Glomerular endothelial cell (primary cell): ENCODE measurements at regions not wholly inside any gene's neighbourhood (a gene's known extent, or its start where the extent isn't known, plus 50 kb on each side); places are given as distances from the start of the nearest gene placed in this dataset.

Experiments
- DNase-seq: peaks from one replicate; pipeline ENCODE4 v3.0.0-alpha.2; 2011; ENCODE audit warnings: low read depth, low spot score; ENCODE audit errors: extremely low read depth

DNA sequence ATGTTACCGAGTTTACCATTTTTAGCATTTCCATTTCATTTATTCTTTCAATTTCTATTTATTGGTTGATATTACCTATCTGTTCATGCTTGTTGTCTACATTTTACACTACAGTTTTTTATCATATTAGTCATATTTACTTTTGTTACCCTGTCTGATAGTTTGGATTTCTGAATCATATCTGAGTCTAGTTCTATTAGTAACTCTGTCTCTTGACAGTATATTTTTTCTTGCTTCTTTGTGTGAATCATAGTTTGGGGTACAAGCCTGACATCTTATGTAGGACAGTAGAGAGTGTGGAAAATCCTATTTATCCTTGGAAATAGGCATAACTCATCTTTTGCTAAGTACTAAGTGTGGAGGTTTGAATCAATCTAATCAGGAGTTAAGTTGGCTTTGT lies 263.9 kb upstream of the SESN3 start:
- no peak for DNase-seq

DNA sequence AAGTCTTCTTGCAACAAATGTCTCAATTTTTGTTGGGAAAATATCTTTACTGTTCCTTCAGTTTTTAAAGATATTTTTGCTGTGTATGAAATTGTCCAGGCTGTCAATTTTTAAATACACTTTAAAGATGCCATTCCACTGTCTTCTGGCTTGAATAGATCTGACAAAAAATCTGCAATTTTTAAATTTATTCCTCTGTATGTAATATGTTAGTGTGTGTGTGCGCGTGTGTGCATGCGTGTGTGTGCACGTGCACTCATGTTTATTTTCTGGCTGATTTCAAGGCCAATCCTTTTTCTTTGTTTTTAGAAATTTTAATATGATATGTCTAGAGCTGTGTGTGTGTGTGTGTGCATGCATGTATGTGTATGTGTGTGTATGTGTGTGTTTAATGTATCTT lies 263.2 kb upstream of the SESN3 start:
- no peak for DNase-seq

DNA sequence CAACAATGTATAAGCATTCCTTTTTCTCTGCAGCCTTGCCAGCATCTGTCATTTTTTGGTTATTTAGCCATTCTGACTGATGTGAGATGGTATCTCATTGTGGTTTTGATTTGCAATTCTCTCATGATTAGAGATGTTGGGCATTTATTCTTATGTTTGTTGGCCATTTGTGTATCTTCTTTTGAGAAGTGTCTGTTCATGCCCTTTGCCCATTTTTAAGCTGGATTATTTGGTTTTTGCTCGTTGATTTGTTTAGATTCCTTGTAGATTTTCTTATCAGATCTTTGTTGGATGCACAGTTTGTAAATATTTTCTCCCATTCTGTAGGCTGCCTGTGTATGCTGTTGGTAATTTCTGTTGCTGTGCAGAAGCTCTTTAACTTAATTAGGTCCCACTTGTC lies 259.6 kb upstream of the SESN3 start:
- DNase-seq = no peak

DNA sequence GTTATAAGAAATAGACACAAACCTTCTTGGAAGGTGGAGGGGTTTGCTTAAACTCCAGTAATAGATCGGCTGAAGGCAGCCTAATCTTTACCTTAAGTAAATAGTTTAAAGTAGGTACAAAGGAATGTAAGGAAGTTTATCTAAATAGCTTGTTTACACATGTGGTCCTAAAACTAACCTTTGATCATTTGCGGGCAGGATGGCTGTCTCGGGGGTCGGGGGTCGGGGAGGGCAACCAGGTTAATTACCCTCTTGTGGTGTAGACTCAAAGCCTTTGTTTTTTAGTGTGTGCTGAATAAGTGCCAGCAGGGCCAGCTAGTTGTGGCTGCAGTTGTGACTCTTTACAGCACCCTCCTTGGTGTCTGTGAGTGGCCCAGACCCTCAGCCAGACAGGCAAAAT lies 256.9 kb upstream of the SESN3 start:
- DNase-seq = no peak

DNA sequence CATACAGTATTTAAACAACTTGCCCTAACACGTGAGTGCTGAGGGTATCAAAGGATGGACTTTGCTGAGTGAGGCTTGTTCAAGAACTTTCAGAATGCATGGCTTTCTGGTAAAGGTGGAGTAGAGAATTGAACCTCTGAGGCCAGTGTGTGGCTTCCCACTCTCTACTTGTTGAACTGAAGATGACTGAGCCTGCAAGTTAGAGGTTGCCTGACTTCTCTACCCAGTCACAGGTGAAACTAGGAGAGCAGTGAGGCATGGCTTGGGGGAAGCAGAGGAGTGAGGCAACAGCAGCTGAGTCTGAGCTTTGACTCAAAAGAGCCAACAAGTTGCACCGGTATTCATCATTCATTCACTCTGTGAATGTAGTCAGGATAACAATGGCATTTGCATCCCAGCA lies 256.4 kb upstream of the SESN3 start:
- no peak for DNase-seq

DNA sequence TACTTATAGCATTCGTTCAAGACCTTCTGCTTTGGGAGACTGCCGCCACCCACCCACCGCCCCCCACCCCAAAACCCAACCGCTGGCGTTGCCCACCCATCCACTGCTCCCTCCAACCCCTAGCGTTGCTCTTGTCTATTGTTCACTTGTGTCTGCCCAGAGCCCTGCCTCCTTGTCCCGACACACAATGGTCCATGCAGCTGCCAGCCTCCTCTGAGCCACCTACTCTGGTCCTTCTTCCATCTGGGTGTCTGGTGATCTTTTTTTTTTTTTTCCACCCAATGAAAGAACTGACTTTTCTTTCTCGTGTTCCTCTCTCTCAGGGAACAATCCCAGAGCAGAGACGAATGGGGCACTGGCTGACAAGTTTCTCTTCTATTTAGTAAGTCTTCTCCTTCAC lies 256.0 kb upstream of the SESN3 start:
- DNase-seq = no peak

DNA sequence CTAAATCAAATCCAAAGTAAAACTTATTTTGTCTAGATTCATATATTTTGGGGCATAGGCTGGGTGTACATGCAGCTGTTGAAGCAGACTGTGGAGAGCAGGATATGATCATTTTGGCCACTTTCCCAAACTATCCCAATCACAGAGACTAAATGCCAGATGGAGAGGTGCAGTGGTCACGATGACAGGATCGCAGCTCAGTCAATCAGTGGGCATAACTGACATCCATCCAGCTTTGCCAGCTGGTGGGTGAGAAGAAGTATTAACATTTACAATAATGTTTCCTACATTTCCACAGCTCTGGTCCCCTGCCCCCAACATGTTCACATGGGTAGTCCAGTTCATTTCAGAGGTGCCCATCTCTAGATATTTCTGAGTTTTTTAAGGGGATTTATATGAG lies 255.5 kb upstream of the SESN3 start:
- no peak for DNase-seq

DNA sequence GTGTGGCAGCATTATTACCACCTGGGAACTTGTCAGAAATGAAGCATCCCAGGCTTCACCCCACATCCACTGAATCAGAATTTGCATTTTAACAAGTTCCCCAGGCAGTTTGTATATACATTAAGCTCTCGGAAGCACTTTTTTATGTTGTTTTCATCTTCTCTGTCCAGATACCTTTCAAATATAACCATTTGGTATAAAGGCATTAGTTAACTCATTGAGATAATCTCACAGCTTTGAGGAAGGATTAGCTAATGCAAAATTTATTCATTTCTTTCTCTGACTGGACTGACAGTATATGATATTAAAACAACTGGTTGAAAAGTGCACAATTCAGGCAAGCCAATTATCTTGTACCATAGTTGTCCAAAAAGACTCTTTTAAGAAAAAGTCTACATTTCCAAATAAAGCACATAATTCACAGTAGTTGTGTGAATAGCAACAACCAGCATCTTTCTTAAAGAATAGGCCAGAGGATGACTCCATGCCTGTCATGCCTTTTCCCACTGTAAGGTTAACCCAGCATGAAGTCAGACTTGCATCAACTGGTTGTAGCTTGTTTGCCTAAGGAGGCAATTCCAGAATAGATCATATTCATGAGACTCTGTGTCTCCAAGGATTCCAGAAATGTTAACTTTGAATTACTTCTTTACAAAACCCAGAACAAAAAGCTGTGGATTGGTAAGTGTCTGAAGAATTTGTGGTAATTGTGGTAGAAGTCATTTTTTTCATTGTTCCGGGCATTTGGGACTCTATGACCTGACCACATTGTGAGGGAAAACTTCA lies 254.3 kb upstream of the SESN3 start:
- DNase-seq = no peak

DNA sequence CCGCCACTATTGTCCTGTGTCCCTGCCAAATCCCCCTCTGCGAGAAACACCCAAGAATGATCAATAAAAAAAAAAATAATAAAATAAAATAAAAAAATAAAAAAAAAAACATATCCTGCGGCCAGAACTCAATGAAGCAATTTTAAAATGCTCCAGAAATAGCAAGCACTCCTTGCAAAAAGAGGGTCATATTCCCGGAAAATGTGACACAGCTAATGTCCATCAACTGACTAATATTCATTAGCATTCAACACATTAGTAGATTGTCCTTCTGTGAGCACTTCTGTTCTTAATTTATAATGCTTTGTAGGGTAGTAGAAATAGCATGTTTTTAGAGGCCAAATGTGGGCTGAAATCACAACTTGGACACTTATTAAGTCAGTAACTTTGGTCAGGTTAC lies 252.3 kb upstream of the SESN3 start:
- DNase-seq = no peak

DNA sequence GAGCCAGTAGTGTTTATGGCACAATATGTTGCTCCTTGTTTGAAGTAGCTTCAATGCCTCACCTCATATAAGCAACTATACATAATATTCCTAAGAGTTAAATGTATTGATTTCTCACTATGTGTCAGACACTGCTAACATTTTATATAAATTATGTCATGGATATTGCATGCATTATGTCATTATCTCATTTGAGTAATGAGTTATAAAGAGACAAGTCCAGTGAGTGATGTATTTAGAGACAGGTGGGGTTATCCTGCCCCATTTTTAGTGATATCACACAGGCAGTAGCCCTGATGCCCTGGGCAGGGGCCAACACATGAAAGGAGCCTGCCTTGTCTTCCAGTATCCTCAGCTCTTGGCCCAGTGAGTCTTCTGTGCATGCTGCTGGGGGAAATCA lies 247.0 kb upstream of the SESN3 start:
- no peak for DNase-seq

DNA sequence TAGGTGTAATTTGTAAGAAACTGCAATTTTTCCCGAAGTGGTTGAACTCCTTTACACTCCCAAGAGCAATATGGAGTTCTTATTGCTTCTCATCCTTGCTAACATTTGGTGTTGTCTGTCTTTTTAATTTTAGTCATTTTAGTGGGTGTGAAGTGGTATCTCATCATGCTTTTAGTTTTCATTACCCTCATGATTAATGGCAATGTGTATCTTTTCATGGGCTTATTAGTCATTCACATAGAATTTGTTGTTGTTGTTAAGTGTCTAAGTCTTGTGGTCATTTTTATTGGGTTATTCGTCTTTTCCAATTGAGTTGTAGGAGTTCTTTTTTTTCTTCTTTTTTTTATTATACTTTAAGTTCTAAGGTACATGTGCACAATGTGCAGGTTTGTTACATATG lies 238.3 kb upstream of the SESN3 start:
- no peak for DNase-seq

DNA sequence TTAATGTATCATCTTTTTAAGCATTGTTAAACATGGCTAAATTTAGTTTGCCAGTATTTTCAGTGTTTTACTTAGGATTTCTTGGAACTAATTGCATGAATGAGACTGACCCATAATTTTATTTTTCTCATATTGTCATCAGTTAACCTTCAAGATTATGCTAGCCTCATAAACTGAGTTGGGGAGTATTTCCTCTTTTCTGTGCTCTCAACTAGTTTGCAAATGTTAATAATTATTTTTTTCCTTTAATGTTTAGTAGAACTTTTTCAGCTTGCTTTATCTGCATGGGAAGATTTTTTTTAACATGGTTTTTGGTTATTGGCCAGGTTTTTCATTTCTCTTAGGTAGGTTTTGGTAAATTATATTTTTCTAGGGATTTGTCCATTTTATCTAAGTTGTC lies 235.4 kb upstream of the SESN3 start:
- DNase-seq = no peak

DNA sequence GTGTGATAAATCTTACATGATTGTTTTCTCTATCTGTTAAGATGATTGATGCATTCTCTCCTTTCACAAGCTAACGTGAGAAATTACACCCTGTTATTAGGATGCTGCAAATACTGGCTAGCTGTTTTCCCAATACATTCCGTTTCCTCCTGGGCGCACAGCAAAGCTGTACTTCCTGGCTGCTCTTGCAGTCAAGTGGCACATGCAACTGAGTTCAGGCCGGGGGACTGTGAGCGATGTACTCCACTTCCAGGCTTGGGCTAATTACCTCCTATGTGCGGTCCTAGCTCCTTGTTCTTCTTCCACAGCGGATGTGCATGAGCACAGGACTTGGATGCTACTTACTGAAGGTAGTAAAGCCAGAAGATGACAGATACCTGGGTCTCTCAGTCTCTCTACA lies 234.9 kb upstream of the SESN3 start:
- no peak for DNase-seq

DNA sequence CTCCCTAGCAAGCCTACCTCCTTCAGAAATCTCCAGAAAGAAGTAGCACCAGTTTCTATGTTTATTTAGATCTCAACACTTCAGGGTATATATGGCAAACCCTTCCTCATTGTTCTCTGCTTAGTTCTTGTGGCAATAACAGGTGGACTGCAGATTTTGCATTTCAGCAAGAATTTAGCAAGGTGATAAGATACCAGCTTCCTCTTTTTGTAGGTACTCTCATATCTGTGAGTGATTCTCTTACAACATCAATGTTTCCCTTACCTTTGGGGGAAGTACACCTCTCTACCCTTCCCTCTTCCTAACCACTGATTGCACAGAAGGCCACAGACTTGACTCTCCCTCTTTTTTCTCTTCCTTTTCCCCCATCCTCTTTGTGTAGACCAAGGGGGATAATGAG lies 230.9 kb upstream of the SESN3 start:
- DNase-seq = no peak

DNA sequence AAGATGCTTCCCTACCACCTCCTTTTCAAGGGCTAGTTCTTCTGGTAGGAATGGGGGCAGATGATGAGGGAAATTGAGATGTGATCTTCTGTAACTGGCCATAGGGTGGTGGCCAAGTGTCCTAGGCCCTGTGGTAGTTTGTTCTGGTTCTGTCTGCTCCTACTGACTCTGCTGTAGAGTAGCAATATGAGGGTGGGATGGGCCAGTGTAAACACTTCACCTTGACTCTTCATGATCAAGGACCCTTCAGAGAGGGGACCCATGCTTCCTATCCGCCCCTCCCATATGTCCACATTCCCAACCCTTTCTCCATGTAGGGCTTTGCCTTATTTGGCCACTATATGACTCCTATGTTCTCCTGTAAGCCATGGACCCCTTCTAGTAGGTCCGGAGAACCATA lies 230.3 kb upstream of the SESN3 start:
- no peak for DNase-seq

DNA sequence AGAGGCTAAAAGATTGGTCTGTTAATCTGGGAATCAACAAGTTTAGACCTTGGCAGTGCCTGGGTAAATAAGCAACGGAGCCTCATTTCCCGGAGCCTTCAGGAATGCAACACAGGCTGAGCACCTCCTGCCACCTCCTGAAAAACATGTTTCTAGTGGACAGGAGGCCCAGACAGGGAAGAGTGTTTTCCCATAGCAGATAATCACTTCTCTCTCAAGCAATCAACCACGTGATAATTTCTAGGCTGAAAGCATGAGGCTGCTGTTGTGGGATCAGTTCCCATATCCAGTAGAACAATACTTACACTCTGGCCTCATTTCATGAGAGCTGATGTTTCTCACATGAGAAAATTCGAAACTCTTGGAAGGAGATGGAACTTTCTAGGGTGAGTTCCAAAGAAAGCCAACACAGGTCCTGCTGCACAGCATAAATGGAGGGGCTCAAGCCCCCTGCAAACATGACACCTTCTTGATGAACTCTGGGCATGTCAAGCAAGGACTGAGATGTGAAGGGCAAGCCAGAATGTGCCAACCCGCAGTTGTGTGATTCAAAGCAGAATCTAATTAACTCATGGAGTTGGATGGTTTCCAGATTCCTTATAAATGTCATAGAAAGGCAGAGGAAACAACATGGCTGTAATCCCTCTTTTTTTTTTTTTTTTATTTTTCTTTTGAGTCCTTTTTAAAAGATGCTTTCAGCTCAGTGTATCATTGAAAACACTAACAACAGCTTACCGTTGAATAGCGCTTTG lies 228.5 kb upstream of the SESN3 start:
- no peak for DNase-seq

DNA sequence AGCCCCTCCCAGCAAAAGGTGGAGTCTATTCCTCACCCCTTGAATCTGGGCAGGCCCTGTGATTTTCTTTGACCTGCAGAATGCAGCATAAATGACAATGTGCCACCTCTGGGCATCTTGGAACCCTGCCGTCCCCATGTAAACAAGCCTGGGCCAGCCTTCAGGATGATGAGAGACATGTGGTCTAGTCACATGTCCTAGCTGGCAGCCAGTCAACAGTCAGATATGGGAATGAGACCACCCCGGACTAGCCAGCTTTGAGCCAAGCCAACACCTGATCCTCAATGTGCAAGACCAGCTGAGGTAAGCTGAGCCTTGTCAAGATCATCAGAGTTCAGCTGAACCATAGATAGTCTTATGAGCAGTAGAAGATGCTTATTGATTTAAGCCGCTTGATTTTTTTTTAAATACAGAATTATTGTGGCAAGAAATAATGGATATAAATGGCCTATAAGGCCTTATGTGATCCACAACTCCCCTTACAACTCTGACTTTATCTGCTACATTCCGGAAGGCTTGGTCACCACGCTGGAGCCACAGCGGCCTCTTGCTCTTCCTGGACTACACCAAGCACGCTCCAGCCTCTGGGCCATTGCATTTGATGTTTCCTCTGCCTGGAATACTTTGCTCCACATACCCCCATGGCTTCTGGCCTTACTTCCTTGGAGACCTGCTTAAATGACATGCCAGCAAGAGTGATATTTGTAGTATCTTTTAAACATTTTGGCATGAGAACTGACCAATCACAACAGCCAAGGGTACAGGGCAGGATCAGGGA lies 225.9 kb upstream of the SESN3 start:
- no peak for DNase-seq

DNA sequence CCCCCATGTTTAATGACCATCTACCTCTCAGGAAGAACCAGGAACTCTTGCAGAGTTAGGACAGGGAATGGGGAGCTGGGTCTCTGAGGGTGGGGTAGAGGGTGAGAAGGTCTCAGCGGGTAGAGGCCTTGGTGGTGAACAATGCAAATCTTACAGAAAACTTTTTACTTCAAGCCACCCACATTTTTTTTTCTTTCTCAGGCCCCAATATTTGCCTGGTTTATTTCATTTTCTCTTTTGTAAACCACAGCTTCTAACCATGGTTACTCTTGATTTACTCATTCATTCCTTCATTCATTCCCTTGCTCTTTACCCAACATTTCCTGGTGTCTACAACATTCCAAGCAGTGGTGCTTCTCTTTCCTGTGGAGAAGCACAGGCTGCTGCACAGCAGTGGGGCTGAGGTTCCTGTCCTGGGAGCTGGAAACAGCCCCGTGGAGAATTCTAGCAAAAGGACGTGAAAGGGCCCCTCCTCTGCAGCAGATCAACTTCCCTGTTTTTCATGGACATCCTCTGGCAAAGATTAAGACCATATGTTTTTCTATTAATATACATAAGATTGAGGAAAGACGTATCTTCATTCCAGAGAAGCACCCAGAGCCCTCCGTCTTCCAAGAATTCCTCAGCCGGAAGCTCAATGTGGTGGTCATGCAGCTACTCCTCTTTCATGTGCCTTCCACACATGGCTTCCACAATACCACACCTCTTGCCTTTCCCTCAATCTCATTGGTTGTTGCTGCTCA lies 224.4 kb upstream of the SESN3 start:
- no peak for DNase-seq

DNA sequence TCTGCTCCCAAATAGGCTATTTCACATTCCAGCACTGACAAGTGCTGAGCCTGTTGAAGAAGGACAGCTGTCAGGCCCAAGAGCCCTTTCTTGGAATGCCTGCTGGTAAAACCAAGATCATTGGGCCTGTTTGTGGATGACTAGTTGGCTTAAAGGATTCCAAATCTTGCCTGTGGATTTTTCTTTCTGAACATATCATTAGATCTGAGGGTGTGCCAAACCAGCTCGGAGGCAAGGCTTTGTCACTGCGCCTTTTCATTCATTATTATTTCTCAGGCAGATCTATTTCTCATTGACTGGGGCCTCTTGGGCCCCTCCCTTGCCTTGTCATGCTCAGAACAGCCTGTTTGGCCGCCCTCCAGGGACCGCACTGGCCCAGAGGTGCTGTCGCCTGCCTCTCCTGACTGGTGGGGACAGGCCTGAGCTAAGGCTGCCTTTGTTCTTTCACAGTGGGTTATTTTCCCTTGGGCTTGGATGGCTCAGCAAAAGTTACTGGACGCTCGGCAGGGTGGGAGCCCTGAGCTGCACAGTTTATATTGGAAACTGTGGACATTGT lies 222.7 kb upstream of the SESN3 start:
- DNase-seq = no peak

DNA sequence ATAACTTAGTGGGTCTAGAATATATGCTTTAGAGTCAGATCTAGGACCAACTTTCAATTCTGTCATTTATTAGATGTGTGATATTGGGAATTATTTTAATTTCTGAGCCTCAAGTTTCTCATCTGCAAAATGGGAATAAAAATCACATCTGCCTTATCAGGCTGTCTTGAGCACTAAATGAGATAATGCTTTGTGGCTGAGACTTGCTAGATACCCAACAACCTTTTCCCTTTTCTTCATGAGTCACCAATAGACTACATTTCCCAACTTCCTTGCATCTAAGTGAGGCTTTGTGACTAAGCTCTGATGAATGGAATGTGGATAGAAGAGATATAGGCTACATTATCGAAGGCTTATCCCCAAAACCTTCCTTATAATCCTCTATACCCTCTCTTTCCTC lies 220.7 kb upstream of the SESN3 start:
- DNase-seq = no peak

DNA sequence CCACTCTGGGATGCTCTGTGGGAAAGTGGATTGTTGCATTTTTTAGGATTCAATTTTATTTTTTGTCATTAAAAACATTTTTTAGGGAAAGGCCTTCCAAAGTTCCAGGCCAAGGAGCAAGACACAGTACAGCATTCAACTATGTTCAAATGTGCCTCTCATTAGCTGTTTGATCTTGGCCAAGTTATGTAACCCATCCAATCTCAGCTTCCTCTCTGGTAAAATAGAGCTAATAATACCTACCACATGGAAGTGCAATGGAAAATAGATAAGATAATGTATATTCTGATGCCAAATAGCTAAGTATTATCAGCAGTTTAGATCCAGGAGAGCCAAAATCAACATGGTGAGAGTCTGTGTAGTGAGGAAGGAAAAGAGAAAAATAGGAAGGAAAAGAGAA lies 220.3 kb upstream of the SESN3 start:
- no peak for DNase-seq
